ENCODE measurements at regions not wholly inside any gene's neighbourhood (a gene's known extent, or its start where the extent isn't known, plus 50 kb on each side); places are given as distances from the start of the nearest gene placed in this dataset.

GRCh38 chr1:114340892-114341291 is 170.1 kb downstream of the TRIM33 start:
- no peak for TF ChIP-seq POLR2A (IDR thresholded peaks at IDR 0.05)
- no peak for TF ChIP-seq CTCF (IDR thresholded peaks at IDR 0.05)

Measured in esophagus squamous epithelium (tissue), 4 donors.